GM18498 (cell line): ENCODE measurements at regions not wholly inside any gene's neighbourhood (a gene's known extent, or its start where the extent isn't known, plus 50 kb on each side); places are given as distances from the start of the nearest gene placed in this dataset.

Experiments
- ATAC-seq: cut with Tn5 transposase; IDR thresholded peaks from one replicate; pipeline ENCODE4 v1.9.1; 2021; ENCODE audit warnings: mild to moderate bottlenecking, moderate library complexity; ENCODE audit not compliant: unreplicated experiment

- ATAC-seq, result no peak
These were observed 468.7 kb downstream of the RPS24 start for GRCh38 chr10:78502210-78502936.

GRCh38 chr10:78504181-78504580 is 470.5 kb downstream of the RPS24 start:
- no peak for ATAC-seq

GRCh38 chr10:78505657-78506056 is 472.0 kb downstream of the RPS24 start:
- ATAC-seq, result no peak

DNA sequence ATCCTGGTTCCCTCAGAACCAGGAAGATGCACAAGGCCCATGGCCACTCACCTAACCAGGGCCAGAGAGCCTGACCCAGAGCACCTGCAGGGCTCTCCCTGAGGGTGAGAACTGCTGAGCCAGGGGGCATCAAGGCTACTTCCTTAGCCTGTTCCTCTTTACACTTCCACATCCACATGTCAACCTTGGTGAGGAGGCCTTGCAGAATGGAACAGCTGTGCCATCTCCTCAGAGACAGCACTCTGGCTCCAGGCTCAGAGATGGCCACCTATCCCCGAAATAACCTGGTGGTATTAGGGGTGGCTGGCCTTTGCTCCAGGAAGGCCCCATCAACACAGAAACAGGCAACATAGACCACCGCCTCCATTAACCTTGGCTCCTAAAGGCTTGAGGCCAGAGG is 473.0 kb downstream of the RPS24 start:
- no peak for ATAC-seq

- no peak for ATAC-seq
These were observed 474.0 kb downstream of the RPS24 start for GRCh38 chr10:78507510-78508160.

DNA sequence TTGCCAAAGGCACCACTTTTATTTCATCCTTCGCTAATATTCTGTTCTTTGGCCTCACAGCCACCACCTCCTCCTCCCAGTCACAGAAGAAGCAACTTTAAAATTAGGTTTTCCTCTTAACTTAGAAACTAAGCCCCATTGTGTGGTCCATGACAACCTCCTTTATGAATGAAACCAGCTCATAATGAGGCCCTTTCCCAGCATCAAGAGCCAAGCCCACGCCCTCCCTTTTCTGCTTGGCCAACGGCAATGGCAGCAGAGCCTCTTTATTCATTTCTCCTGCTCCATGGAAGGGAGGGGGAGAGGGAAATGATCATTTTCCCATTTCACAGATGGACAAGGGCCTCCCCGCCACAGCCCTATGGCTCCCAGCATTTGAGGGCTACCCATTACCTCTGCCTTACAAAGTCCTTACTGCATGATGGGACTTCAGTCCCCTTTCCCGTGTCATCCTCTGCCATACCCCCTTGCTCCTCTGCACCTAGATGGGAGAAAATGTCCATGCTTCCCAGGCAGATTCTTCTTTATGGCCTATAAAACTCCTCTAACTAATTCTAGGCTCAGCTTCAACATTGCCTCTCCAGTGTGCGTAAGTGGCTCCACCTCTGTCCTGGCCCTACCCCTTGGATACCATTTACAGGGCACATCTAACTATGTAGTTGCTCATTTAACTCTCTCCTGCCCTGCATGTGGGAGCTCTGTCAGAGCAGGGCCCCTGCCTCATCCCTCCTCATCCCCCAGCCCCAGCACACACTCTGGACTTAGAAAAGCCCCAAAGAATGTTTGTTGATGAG is 475.5 kb downstream of the RPS24 start:
- ATAC-seq, result no peak

- ATAC-seq, result no peak
These were observed 477.1 kb downstream of the RPS24 start for GRCh38 chr10:78510566-78511323.

GRCh38 chr10:78511324-78512204 is 477.9 kb downstream of the RPS24 start:
- ATAC-seq, result no peak

GRCh38 chr10:78512205-78512550 is 478.5 kb downstream of the RPS24 start:
- no peak for ATAC-seq

- no peak for ATAC-seq
These were observed 479.7 kb downstream of the RPS24 start for GRCh38 chr10:78513330-78513729.

DNA sequence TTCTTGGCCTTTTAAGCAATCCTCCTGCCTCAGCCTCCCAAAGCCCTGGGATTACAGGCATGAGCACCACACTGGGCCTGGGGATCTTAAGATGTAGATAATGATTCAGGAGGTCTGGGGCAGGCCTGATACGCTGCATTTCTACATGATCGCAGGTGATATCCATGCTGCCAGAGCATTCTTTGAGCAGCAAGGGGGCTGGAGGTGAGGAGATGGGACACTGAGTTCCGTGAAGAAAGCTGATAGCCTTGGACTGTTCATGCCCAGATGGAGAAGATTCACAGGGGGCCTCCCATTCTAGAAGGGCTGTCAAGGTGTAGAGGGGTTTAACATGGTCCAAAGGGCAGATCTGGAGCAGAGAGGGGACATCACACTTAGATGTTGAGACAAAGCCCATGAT is 480.3 kb downstream of the RPS24 start:
- no peak for ATAC-seq

GRCh38 chr10:78514459-78514858 is 480.8 kb downstream of the RPS24 start:
- no peak for ATAC-seq

GRCh38 chr10:78515038-78515872 is 481.6 kb downstream of the RPS24 start:
- no peak for ATAC-seq

GRCh38 chr10:78515873-78516153 is 482.1 kb downstream of the RPS24 start:
- no peak for ATAC-seq

- no peak for ATAC-seq
These were observed 482.6 kb downstream of the RPS24 start for GRCh38 chr10:78516236-78516635.

DNA sequence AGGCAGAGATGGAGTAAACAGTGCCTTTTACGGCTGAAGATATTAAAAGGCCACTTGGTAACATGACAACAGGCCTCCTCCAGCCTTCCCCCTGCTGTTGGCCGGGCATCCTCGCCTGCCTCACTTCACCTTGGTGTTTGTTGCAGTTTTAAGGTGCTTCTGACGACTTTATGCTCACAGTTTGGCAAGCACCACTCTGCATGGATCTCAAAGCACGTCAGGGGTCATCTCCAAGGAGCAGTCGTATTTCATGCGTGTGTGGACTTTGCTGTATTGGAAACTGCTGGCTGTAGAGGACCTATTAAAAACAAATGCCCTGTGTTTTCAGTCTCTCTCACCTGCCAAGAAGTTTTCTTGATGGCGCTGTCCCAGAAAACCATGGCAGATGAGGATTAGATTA is 483.1 kb downstream of the RPS24 start:
- ATAC-seq, result no peak

DNA sequence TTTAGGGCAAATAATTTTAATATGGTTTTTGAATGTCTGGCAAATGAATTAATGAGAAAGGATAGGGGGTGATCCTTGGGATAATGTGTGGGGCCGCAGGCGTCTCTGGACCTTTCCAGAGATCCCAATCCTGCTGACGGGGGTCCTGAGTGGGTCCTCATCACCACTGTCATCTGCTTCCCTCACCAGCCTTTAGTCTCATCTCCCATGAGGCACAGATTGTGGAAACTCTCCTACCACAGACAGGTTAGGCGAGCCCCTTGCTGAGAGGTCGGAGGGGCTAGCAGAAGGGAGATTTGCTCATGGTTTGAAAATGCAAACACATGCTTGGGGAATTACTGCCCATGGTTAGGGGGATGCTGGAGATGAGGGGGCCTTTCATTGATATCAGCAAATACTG is 484.6 kb downstream of the RPS24 start:
- ATAC-seq, result no peak

DNA sequence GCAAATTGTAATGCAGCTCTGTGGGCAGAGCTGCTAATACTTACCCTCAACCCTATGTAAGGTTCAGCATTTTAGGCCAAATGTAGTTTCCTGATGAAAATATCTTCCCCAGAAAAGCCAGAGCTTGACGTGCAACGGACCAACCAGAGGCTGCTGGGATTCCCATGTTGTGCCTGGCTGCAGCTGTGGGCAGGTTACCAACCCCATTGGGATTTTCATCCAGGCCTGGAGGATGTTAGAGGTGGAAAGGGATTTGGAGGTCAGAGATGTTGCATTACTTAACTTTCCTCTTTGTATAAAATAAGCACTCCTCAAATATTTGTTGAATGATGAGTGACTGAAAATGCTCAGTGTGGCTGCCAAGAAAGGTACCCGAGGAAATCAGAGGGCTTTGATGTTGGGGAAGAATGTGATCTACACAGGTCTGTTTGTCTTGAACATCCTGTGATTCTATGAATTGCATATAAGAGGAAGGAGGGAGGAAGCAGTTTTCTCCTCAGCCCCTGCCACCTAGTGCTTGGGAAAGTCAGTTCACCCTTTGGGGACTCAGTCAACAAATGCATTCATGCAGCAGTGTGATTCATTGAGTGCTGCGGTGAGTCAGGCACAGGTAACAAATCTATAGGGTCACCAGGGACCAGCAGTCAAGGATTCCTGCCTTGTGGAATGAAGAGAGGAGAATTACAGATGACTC is 487.2 kb downstream of the RPS24 start:
- no peak for ATAC-seq

GRCh38 chr10:78523453-78523852 is 489.8 kb downstream of the RPS24 start:
- ATAC-seq, result no peak
